Activated gamma-delta T cell treated with anti-CD3 and anti-CD28 coated beads, Interleukin-2, amount 50 U/mL, for 16 hours (primary cell): ENCODE measurements at regions not wholly inside any gene's neighbourhood (a gene's known extent, or its start where the extent isn't known, plus 50 kb on each side); places are given as distances from the start of the nearest gene placed in this dataset.
A peak's percentile ranks its signal among the peaks of the same experiment; 100 is the strongest.

ENCODE experiments used
- DNase-seq: peaks from one replicate; pipeline ENCODE4 v3.0.0-alpha.2; 2020; ENCODE audit warnings: low read depth

DNA sequence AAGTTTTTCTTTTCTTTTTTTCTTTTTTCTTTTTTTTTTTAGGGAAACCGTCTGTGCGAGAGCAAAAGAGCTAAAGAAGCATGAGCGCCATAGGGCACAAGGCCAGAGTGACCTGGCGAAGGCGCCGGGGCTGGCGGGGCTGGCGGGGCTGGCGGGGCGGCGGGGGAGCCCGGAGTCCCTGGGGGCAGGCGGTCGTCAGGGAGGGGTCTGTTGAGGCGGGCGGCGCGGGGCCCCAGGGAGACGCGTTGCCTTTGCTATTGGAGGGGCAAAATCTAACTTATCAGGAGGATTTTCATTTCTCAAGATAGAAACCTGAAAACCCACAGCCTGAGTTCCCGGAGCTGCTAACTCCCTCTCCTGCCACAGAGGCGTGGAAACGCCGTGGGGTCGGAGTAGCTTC lies 135.6 kb upstream of the SMAD1 start:
- no peak for DNase-seq

DNA sequence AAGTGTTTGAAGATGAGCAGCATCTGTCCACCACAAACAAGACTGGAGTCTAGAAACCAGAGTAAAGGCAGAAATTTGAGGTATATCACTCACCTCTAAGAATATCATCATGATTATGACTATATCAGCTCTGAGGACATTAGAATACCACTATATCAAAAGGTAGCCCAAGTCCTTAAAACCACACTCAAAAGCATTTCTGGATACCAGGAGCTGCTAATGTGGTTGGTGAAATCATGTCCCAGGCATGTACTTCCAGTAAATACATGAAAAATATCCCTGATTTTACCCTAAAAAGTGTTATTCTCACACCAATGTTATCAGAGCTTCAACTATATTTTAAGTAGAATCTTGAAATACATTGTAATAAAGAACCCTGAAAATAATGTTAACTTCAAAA lies 136.3 kb upstream of the SMAD1 start:
- no peak for DNase-seq

DNA sequence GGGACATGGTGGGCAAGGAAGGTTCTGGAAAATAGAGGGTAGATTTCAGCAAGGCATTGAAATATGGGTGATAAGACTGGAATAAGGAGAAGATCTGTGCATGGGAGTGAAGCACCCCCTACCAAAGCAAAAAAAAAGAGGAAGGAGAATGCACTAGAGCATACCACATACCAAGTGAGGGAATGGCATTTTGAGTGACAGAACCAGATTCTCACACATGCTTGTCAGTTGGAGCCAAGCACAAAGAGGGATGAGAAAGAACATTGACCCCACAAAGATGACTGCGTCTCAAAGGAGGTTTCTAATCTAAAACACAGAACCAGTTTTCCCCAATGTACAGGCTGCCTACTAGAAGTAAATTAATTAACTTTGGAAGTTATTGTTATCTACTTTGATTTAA lies 140.3 kb upstream of the SMAD1 start:
- no peak for DNase-seq

DNA sequence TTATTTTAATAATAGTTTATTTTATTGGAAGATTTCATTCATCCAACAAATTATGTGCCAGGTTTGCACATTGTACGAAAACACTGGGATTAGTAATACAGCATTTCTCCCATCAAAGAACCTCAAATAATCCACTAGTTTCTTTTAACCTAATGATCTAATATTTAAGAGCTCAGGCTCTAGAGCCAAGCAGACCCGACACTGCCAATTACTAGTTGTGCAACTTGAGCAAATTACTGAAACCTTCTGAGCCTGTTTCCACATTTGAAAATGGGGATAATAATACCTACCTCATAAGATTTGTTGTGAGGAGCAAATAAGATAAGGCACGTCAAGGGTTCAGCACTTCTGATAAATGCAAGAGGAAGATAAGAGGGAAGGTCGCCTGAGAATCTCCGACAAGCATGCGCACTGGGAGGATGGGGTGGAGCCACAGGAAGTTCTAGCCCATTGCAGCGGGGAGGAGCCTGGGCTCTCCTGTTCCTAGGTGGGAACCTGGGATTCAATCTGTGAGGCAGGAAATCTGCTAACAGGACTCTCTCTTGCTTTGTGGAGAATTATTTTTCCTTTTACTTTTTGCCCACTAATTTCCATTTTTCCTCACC lies 141.5 kb upstream of the SMAD1 start:
- no peak for DNase-seq

DNA sequence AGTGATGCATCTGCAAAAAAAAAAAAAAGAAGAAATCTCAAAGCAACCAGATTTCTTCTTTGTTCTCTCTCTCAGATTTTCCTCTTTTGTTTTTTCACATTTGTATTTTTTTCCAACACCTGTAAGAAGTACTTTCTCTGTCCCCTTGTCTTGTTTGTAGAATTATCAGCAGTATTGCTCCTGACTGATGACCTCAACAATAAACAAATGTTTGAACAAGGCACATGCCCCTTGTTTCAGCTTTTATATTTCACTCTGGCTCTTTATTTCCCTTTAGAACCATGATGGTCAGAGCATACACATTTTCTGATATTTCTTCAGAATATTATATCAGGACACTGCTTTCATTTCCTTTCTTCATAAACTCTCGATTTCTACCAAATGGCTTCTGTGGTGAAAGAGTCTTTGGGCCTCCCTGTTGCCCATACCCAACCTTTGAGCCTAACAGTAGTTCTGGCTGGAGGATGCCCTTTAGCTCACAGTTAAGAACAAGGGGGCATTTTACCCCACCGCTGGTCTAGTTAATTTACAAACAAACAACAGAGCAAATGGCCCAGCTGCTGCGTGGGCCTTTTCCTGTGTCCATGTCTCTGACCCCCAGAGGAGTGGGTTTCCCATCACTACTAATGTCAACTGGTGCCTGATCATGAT lies 142.5 kb upstream of the SMAD1 start:
- DNase-seq, result no peak

DNA sequence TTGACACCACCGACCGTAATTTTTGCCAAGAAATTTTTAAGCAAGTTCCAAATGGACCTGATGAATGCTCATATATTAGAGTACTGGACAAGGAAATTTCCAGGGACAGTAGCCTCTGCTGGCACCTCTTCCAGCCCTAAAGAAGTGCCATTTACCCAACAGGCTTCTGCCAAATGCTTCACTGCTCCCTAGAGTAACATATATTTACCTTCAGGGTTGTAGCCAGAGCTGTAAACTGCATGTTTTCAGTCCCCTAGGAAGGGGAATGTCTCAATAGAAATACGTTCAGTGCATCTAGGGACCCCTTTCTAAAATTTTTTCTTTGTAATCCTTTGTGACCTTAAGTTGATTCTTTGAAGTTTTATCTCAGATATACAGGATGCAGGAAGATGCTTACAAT lies 143.1 kb upstream of the SMAD1 start:
- no peak for DNase-seq

DNA sequence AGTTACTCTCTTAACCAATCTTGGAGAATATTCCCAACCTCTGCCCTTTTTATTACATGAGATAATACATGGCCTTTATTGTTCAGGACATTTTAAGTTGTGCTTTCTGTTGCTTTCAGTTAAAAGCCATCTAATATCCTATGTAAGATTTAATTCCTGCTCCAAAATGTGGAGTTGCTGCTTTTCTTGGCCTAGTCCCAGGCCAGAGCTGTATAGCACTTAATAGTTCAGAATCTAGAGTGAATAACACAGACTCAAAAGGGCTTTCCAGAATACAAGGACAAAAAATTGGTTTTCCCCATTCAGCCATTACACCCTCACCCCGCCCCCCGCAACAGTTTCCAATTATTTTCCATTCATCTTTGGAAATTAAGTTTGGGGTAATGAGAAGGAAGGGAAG lies 144.3 kb upstream of the SMAD1 start:
- no peak for DNase-seq

DNA sequence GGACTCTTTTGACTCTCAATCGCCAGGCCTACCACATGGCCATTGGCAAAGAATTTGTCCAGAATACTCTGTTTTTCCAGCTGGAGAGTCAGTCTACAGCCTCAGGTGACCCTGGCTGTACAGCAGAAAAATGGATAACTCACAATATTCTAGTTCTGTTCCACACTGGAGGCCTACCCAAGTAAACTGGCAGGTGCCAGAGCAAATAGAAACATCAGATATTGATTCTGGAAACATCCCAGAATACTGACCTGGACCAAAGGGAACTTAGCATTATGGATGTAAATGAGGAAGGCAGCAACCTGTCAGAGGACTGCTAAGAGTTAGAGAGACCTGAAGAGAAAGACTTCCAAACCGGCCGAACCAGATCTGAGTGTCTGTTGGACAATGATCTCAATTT lies 147.9 kb upstream of the SMAD1 start:
- no peak for DNase-seq

DNA sequence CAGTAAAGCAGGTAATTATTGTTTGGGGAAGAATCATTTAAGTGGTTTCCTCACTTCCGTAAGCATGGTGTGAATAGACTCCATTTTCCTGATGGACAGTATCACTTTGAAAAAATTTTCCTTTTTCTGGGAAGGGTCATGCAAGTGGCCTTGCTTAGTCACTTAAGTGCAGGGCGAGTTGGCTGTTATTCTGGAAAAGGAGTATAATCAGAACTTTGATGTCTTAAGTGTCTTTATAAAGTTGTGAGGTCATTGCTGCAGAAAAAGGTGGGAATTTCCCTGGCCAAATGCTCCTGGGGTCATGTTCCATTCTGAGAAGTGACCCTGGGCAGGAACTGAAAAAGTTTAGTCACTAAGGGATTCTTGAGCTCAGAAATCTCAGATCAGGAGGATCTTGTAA lies 146.1 kb upstream of the OTUD4 start:
- no peak for DNase-seq

DNA sequence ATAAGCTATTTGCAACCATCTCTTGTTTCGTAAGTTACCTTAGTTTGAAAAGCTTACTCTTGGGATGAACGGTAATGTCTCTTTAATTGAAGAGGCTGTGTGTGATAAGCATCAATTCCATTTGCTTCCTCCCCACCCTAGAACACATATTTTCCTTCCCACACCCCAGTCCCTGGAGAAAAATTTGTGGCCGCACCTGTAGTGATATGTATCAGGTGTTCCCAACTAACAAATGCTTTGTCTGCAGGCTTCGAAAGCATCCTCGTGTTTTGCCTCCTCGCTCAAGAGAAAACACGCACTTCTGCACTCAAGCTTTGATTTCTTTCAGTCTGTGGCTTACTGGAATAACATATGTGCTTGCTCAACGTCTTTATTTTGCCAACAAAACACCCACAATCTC lies 143.8 kb upstream of the OTUD4 start:
- no peak for DNase-seq

DNA sequence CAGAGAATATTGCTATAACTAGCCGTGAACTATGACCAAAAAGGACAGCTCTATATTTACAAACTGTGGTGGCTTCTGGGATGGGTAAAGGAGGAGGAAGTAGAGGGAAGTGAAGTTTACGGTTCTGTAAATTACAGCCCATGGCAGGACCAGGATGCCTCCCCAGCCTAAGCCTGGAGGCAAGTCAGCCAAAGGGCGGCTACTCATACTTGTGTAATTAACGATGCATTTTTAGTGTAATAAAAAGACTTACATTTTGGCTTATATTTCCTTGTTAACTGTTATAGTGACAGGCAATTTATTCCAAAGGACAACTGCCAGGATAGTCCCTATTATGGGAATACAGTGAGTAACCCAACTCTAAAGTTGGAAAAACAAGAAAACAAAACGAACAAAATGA lies 139.9 kb upstream of the OTUD4 start:
- DNase-seq, result no peak

DNA sequence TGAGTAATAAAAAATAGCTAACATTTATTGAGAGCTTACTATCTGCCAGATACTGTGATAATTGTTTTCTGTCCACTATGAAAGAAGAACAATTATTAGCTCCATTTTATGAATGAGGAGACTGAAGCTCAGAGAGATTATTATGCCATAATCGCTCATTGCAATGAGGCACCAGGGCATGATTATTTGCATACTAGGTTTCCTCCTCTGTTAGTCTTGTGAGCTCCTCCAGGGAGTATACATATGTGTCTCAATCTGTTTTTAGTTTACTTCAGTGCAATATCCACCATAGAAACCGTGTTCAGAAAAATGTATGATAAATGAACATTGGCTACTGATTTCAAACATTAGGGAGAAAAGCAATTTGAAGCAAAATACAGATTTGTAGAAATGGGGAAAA lies 139.4 kb upstream of the OTUD4 start:
- DNase-seq, result no peak

DNA sequence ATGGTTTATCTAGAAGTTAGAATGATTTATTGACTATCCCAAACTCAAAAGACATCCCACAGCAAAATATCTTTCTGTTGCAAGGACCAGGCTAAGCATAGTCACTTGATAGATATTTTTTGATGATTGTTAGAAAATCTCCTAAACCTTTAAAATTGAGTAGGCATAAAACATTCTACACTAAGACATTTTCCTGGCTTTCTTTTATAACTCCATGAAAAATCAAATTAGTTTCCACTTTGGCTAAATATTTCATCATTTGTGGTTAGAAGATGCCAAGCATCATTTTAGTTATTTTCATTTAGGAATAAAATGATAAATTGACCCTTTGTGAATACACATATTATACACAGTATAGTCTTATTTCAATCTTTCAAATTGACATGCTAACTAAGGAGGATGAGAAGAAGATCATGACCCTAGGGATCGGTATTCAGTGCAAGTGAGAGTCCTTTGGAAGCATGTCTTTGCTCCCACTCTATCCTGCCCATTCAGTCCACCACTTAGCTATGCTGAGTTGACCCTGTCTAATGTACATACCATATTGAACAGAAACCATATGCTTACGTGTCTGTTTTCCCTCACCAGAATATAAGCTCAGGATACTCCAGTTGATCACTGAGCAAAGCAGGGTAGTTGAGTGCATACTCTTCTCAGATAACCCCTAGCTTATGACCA lies 136.6 kb upstream of the OTUD4 start:
- no peak for DNase-seq

DNA sequence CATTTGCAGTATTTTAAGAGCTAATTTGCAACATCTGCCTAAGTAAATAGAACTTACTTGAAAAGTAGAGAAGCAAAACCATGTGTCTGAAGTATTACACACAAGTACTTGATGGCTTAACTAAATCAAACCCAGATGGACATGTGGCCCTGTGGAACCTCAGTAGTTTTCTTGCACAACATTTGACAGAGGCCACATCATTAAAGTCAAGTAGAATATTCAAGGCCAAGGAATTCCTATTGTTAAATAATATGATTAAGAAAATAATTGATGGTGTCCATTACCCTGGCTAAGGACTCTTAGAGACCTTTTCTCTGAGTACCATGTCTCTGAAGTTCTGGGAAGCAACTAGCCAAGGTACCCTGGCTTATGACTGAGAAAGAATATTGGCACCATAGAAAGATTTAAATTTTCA lies 135.4 kb upstream of the OTUD4 start:
- no peak for DNase-seq

DNA sequence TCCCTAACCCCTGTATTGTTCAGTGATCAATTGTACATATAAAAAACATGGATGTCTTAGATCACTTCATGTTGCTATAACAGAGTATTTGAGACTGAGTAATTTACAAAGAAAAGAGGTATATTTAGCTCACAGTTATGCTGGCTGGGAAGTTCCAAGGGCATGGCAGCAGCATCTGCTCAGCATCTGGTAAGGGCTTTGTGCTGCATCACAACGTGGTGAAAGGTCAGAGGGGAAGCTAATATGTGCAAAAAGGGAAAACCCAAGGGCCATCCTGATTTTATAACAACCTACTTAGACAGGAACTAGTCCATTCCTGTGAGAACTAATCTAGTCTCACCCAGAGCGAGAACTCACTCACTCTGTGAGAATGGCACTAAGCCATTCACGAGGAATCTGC lies 128.2 kb upstream of the OTUD4 start:
- no peak for DNase-seq

DNA sequence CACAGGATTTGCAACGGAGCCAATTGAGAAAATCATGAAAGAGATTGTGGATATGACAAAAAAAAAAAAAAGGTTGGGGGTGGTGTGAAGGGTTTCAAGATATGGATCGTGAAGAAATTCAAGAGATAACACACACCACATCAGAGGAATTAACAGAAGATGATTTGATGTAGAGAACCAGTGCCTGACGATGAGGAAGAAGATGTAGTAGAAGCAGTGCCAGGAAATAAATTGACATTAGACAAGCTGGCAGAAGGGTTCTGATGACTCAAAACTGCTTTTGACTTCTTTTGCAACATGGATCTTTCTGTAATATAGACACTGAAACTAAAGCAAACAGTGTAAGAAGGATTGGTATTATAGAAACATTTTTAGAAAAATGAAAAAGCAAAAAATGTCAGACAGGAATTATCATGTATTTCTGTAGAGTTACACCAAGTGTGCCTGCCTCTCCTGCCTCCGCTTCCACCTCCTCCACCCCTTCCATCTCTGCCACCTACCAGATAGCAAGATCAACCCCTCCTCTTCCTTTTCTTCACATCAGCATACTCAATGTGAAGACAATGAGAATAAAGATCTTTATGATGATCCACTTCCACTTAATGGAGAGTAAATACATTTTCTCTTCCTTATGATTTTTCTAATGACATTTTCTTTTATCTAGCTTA lies 127.5 kb upstream of the OTUD4 start:
- no peak for DNase-seq

DNA sequence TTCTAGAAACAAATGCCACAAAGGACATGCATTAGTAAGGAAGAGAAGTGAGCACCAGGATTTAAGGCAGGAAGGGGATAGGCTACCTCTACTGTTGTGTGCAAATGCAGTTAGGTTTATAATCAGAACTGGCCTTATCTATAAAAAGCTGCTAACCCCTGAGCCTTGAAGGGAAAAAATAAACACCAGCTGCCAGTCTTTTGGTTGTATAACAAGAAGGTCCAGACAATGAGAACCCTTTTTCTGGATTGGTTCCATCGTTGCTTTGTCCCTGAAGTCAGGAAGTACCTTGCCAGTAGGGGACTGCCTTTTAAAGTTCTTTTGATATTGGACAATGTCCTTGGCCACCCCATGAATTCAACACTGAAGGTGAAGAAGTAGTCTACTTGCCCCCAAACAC lies 126.7 kb upstream of the OTUD4 start:
- no peak for DNase-seq

DNA sequence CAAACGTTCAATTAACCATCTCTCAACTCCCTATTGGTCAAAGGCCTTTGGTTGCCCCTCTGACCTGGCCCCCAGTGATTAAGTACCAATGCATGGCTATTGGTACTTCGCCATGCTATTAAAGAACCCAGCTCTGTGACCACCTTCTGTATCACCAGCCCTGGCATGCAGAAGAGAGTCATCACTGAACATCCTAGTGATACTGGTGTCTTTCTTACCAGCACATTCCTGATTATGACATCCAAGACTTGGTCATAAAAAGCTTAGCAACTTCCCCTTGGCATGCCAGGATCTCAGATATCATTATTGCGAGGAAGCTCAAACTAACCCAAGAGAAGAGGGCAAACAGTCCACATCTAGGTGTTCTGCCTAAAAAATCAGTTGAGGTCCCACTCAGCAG lies 122.3 kb upstream of the OTUD4 start:
- DNase-seq, result no peak

DNA sequence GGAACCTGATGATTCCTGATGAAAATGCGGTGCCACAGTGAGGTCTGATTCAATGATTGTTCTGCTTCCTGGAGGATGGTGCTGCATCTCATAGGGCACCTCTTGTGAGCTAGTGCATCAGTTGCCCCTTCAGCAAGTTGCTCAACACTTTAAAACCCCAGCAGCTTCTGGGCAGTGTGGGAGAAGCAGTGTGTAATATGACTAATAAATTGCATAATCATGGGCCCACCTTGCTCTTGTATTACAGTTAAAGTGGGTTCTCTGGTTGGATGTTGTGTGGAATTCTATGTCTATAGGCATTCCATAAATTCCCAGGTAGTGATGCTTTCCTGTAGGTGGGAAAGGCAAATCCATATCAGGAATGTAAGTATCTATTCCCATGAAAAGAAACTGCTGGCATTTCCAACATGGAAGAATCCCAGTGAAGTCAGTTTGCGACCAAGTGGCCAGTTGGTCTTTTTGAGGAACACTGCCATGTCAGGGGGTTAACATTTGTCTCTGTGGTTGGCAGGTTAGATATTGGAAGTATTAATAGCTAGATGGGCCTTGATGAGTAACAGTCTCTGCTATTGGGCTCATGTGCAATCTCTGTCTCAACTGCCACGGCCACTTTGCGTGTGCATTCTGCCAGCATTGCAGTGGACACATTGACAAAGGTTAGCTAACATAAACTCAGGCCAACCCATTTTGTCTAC lies 121.1 kb upstream of the OTUD4 start:
- DNase-seq, result no peak

DNA sequence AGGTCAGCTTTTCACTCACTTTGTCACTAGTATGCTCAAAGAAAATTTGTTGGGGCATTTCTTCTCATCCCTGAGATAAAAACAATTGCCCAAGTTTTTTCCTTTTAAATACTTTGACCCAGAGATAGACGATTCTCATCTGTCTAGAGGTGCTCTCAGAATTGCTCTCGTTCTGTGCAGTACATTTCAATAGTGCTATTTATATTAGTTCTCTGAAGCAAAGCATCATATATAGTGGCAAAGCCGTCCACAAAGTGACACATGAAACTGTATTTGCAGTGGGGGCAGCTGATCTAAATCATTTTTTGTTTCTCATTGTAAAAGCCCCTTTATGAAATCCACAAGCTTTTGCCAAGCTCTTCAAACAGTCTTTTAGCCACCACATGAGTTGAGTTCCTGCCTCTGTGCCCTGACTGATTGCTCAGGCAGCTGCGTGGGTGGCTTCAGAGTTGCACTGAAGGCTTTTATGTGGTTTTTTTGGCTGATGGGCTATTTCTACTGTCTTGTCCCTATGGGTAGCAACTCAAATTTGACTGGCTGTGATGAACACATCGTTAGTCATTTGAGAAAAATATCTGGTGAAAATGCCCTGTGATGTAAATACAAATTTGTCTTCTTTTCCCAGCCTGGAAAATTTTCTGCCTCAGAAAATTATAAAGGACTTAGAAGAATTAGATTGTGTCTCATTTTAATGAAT lies 119.1 kb upstream of the OTUD4 start:
- DNase-seq, result peak; percentile 53

DNA sequence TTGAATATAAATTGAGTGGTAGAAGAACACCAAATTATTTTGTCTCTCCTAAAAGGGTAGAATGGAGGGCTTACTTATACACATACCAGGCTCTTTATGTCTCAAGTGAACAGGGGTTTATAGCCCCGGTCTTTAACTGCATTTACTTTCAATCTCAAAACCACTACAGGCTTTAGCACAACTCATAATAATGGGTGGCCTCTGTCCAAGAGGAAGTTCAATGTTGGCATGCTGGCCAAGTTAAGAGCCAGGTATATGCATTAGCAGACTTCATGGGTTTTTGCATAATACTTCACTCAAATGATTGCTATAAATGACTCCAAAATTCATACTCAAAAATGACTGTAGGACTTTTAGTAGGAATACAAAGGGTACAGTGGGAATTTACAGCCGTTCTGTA lies 118.5 kb upstream of the OTUD4 start:
- DNase-seq, result no peak

DNA sequence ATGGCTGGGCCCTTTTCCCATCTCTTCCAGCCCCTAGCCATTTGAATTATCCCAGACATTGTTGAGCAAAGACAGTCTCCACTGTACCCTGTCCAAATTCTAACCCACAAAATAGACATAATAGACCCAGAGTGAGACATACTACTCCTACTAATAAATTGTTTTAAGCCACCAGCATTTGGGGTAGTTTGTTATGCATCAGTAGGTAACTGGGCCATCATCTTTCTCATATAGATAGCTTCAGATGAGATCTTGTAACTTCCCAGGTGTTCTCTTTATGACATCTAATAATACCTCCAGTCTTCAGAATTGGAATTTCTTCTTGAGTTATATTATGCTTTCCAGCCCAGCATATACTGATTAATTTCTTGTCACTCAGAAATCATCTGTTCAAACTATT lies 117.2 kb upstream of the OTUD4 start:
- DNase-seq, result no peak
